ENCODE measurements at regions not wholly inside any gene's neighbourhood (a gene's known extent, or its start where the extent isn't known, plus 50 kb on each side); places are given as distances from the start of the nearest gene placed in this dataset.

DNA sequence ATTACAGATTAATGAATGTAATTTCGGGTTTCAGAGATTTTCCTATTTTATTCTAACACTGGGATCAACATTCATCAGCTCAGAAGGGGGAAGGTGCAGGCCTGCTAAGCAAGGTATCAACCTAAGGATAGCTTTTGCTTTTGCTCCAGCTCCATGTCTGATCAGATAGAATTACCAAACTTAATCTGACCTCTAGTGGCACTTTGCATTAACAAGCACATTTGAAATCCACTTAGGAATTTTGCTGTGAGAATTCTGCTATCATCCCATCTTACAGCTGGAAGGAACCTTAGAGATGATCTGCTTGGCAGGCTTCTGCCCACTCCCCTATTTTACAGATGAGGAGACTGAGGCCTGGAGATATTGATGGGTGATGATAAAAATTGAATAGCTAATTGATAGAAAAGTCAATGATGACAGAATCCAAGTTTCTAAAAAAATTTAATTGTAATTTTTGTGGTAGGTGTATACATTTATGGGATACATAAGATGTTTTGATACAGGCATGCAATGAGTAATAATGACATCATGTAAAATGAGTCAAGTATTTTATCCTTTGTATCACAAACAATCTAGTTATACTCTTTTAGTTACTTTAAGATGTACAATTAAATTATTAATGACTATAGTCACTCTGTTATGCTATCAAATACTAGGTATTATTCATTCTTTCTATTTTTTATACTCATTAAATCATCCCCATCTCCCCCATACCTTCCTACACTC, 209.2 kb upstream of the ZPLD1 start:
- TF ChIP-seq, protein P1, sequence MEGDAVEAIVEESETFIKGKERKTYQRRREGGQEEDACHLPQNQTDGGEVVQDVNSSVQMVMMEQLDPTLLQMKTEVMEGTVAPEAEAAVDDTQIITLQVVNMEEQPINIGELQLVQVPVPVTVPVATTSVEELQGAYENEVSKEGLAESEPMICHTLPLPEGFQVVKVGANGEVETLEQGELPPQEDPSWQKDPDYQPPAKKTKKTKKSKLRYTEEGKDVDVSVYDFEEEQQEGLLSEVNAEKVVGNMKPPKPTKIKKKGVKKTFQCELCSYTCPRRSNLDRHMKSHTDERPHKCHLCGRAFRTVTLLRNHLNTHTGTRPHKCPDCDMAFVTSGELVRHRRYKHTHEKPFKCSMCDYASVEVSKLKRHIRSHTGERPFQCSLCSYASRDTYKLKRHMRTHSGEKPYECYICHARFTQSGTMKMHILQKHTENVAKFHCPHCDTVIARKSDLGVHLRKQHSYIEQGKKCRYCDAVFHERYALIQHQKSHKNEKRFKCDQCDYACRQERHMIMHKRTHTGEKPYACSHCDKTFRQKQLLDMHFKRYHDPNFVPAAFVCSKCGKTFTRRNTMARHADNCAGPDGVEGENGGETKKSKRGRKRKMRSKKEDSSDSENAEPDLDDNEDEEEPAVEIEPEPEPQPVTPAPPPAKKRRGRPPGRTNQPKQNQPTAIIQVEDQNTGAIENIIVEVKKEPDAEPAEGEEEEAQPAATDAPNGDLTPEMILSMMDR (IDR thresholded peaks at IDR 0.05): peak in 2 of 3 experiments; percentile 50 to 51
- no peak for TF ChIP-seq POLR2A (IDR thresholded peaks at IDR 0.05)
